Neural cell (in vitro differentiated cells): ENCODE measurements at regions not wholly inside any gene's neighbourhood (a gene's known extent, or its start where the extent isn't known, plus 50 kb on each side); places are given as distances from the start of the nearest gene placed in this dataset.

Source experiments
- H2AFZ ChIP-seq: fragments of 200-600, 300-800 bp; sonication (generic), shearing (Covaris generic); 2 replicates; pipeline ENCODE4 v1.6.0; 2014; ENCODE audit warnings: low read depth, mild to moderate bottlenecking, antibody characterized with exemption, low read length, moderate library complexity
- H3F3A ChIP-seq: fragments of 200-600 bp; shearing (Covaris generic); 2 replicates; pipeline ENCODE4 v1.6.1; 2016; ENCODE audit warnings: mild to moderate bottlenecking, moderate library complexity, mixed read lengths, antibody characterized with exemption, low read length; ENCODE audit not compliant: insufficient read depth, poor library complexity, severe bottlenecking
- H3K27ac ChIP-seq: fragments of 200-600, 300-800 bp; sonication (generic), shearing (Covaris generic); 2 replicates; pipeline ENCODE4 v1.5.1; 2014; ENCODE audit warnings: mild to moderate bottlenecking, low read length, moderate library complexity
- H3K27me3 ChIP-seq: fragments of 300-800, 200-600 bp; sonication (generic), shearing (Covaris generic); 2 replicates; pipeline ENCODE4 v1.6.0; 2014; ENCODE audit warnings: mild to moderate bottlenecking, low read depth, low read length, moderate library complexity; ENCODE audit not compliant: insufficient read depth
- H3K36me3 ChIP-seq: fragments of 300-800, 200-600 bp; sonication (generic), shearing (Covaris generic); 2 replicates; pipeline ENCODE4 v1.5.1; 2014; ENCODE audit warnings: mild to moderate bottlenecking, antibody characterized with exemption, low read length, moderate library complexity; ENCODE audit not compliant: insufficient read depth
- H3K4me2 ChIP-seq: fragments of 300-800, 200-600 bp; sonication (generic), shearing (Covaris generic); 2 replicates; pipeline ENCODE4 v1.6.0; 2014; ENCODE audit warnings: mild to moderate bottlenecking, low read length
- H3K4me3 ChIP-seq: fragments of 300-800, 200-600 bp; sonication (generic), shearing (Covaris generic); 2 replicates; pipeline ENCODE4 v1.5.1; 2014; ENCODE audit warnings: mild to moderate bottlenecking, low read length, moderate library complexity
- H3K79me2 ChIP-seq: fragments of 200-600 bp; shearing (Covaris generic); replicated peaks from 2 replicates; pipeline ENCODE4 v1.6.0; 2014; ENCODE audit warnings: mild to moderate bottlenecking, low read length, moderate library complexity; ENCODE audit not compliant: insufficient read depth
- H3K9ac ChIP-seq: fragments of 300-800, 200-600 bp; sonication (generic), shearing (Covaris generic); 2 replicates; pipeline ENCODE4 v1.6.1; 2016; ENCODE audit warnings: mild to moderate bottlenecking, low read length, mixed read lengths
- H3K9me2 ChIP-seq: fragments of 200-600 bp; shearing (Covaris generic); 2 replicates; pipeline ENCODE4 v1.6.1; 2016; ENCODE audit warnings: mild to moderate bottlenecking, low read length, mixed read lengths; ENCODE audit not compliant: insufficient read depth
- H3K9me3 ChIP-seq: fragments of 200-600, 300-800 bp; sonication (generic), shearing (Covaris generic); 2 replicates; pipeline ENCODE4 v1.6.1; 2016; ENCODE audit warnings: mild to moderate bottlenecking, mixed run types, low read length, moderate library complexity, mixed read lengths
- H4K20me1 ChIP-seq: fragments of 200-600 bp; shearing (Covaris generic); 2 replicates; pipeline ENCODE4 v1.6.1; 2016; ENCODE audit warnings: mild to moderate bottlenecking, mixed run types; ENCODE audit not compliant: insufficient read depth
- CTCF ChIP-seq: fragments of 450-650 bp; IDR thresholded peaks from 2 replicates; pipeline ENCODE4 v1.5.1; 2014; ENCODE audit warnings: antibody characterized with exemption, mild to moderate bottlenecking, moderate library complexity; ENCODE audit not compliant: poor library complexity, severe bottlenecking
- EP300 ChIP-seq: fragments of 450-650 bp; conservative IDR thresholded peaks from 2 replicates; pipeline ENCODE4 v1.6.1; 2014; ENCODE audit warnings: antibody characterized with exemption, mild to moderate bottlenecking, moderate library complexity; ENCODE audit not compliant: poor library complexity, severe bottlenecking
- EZH2 ChIP-seq: fragments of 200-600, 300-800 bp; shearing (Covaris generic), sonication (generic); IDR thresholded peaks from 2 replicates; pipeline ENCODE4 v1.6.1; 2014; ENCODE audit warnings: antibody characterized with exemption, low read length, borderline replicate concordance, mild to moderate bottlenecking; ENCODE audit not compliant: insufficient read depth, poor library complexity, severe bottlenecking
- MXI1 ChIP-seq: fragments of 450-650 bp; conservative IDR thresholded peaks from 2 replicates; pipeline ENCODE4 v1.6.1; 2014; ENCODE audit warnings: antibody characterized with exemption, mild to moderate bottlenecking; ENCODE audit not compliant: poor library complexity, severe bottlenecking
- POLR2AphosphoS5 ChIP-seq: IDR thresholded peaks from 2 replicates; pipeline ENCODE4 v1.6.1; 2012
- RAD21 ChIP-seq: fragments of 450-650 bp; conservative IDR thresholded peaks from 2 replicates; pipeline ENCODE4 v1.6.1; 2014; ENCODE audit warnings: antibody characterized with exemption, mild to moderate bottlenecking, moderate library complexity
- SMC3 ChIP-seq: fragments of 450-650 bp; conservative IDR thresholded peaks from 2 replicates; pipeline ENCODE4 v1.6.1; 2014; ENCODE audit warnings: antibody characterized with exemption, mild to moderate bottlenecking, moderate library complexity; ENCODE audit not compliant: poor library complexity
- TAF1 ChIP-seq: IDR thresholded peaks from 2 replicates; pipeline ENCODE4 v1.6.1; 2012; ENCODE audit warnings: low read depth

DNA sequence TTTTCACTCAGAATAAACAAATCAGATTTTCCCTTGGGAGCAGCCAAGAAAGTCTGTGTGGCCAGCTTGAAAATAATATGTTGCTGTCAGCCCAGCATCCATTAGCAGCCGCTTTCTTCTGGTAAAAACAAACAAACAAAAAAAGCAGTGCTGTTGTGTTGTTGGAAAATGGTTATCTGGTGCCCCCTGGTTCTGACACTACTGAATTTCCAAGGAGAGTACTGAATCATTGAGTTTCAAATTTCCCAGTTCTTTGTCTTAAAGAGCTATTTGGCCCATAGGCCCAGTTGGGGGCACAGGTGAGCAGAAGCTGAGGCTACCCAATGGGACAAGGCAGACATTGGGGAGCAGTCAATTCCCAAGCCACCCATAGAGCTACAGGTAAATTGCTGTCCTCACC is 995.9 kb downstream of the UQCRFS1 start:
- H3K9ac ChIP-seq: no peak overlapping the region
- H3K27me3 ChIP-seq: no peaks in the 10 kb centered on the region
- no peaks in the 10 kb centered on the region for H3K9me2 ChIP-seq
- no peak overlapping the region for H3K4me3 ChIP-seq
- H3F3A ChIP-seq: no peaks in the 10 kb centered on the region
- H3K4me2 ChIP-seq: no peak overlapping the region
- no peak overlapping the region for H3K27ac ChIP-seq
- H2AFZ ChIP-seq: no peak overlapping the region
- H3K36me3 ChIP-seq: no peaks in the 10 kb centered on the region
- TF ChIP-seq MXI1 (no peak), SMC3 (no peak), EZH2 (no peak), CTCF (no peak), TAF1 (no peak)
- H3K9me3 ChIP-seq: no peaks in the 10 kb centered on the region
- H3K79me2 ChIP-seq: no peaks in the 10 kb centered on the region
- no peaks in the 10 kb centered on the region for H4K20me1 ChIP-seq

DNA sequence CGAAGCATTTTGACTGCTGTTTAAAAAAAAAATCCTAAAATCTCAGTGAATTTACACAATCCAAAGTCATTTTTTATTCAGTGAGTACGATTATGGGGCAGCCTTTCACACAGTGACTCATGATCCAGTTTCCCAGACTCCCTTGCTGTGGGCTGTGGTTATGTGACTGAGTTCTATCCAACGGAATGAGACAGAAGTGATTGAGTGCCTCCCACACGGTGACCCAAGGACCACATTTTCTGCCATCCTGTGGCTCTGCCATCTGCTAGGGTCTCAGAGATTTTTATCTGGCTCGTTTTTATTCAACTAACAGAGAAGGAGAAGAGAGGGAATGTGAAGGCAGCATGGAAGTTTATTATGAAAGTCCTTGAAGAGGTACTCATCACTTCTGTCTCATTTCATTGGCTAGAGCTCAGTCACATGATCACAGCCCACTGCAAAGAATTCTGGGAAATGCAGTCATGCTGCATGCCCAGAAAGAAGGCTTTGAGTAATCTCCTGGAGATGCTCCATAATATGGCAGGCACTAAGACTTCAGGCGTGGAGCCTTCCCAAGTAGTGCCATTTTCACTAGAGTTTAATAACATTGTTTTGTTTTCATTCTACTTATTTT is 999.4 kb downstream of the UQCRFS1 start:
- H3K27ac ChIP-seq: no peak overlapping the region
- H3K9me2 ChIP-seq: no peaks in the 10 kb centered on the region
- no peak overlapping the region for H2AFZ ChIP-seq
- no peak for TF ChIP-seq CTCF
- TF ChIP-seq EP300: no peak
- no peak for TF ChIP-seq POLR2AphosphoS5
- no peaks in the 10 kb centered on the region for H3K79me2 ChIP-seq
- H3K36me3 ChIP-seq: no peaks in the 10 kb centered on the region
- no peak overlapping the region for H3K9ac ChIP-seq
- H3K4me3 ChIP-seq: no peak overlapping the region
- H3K4me2 ChIP-seq: no peak overlapping the region
- H3F3A ChIP-seq: no peaks in the 10 kb centered on the region
- no peaks in the 10 kb centered on the region for H3K9me3 ChIP-seq
- H3K27me3 ChIP-seq: no peaks in the 10 kb centered on the region
- H4K20me1 ChIP-seq: no peaks in the 10 kb centered on the region

DNA sequence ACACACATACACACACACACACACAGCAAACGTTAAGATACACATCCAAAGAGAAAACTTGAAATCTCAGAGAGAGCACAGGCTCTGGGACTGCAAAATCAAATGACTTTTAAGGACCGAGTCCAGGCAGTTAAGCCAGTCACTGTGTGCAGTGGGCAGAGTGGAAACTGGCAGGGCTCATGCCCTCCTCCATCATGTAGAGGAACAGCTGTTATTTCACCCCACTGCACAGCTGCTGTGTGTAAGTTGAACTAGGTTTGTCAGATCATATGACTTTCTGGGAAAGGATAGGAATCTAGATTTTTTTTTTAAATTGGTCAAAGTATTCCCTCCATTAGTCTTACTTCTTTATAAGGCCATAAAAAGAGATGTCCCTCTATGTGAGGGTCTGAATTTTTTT is 1002.1 kb downstream of the UQCRFS1 start:
- no peak overlapping the region for H3K4me3 ChIP-seq
- H3K9me2 ChIP-seq: no peaks in the 10 kb centered on the region
- H2AFZ ChIP-seq: no peak overlapping the region
- H3K79me2 ChIP-seq: no peaks in the 10 kb centered on the region
- no peaks in the 10 kb centered on the region for H4K20me1 ChIP-seq
- H3K36me3 ChIP-seq: no peaks in the 10 kb centered on the region
- no peak overlapping the region for H3K4me2 ChIP-seq
- no peaks in the 10 kb centered on the region for H3K27me3 ChIP-seq
- H3K9ac ChIP-seq: no peak overlapping the region
- H3K27ac ChIP-seq: no peak overlapping the region
- TF ChIP-seq RAD21: no peak
- TF ChIP-seq EZH2: no peak
- H3F3A ChIP-seq: no peaks in the 10 kb centered on the region
- H3K9me3 ChIP-seq: no peaks in the 10 kb centered on the region
